GM21360 (cell line): ENCODE measurements at regions not wholly inside any gene's neighbourhood (a gene's known extent, or its start where the extent isn't known, plus 50 kb on each side); places are given as distances from the start of the nearest gene placed in this dataset.
"Not testable (repeated sequence)": the region's sequence is repeated elsewhere in the genome, so short reads cannot be mapped to it uniquely, and the experiment has no call there.

ENCODE experiments used
- ATAC-seq: cut with Tn5 transposase; IDR thresholded peaks from one replicate; pipeline ENCODE4 v1.9.1; 2021; ENCODE audit warnings: mild to moderate bottlenecking, moderate library complexity; ENCODE audit not compliant: unreplicated experiment

- no peak for ATAC-seq
These were observed 74.0 kb downstream of the MAB21L3 start for GRCh38 chr1:116185161-116185701.

- no peak for ATAC-seq
These were observed 78.3 kb downstream of the MAB21L3 start for GRCh38 chr1:116189481-116189880.

- ATAC-seq: no peak
These were observed 80.1 kb downstream of the MAB21L3 start for GRCh38 chr1:116191294-116191693.

GRCh38 chr1:116193768-116194167, 82.6 kb downstream of the MAB21L3 start:
- no peak for ATAC-seq

- ATAC-seq: no peak
These were observed 83.4 kb downstream of the MAB21L3 start for GRCh38 chr1:116194568-116194967.

GRCh38 chr1:116195077-116195868, 84.1 kb downstream of the MAB21L3 start:
- no peak for ATAC-seq

GRCh38 chr1:116200343-116200742, 89.1 kb downstream of the MAB21L3 start:
- not testable (repeated sequence) for ATAC-seq

GRCh38 chr1:116201911-116202310, 90.7 kb downstream of the MAB21L3 start:
- ATAC-seq: no peak

GRCh38 chr1:116203181-116203723, 92.1 kb downstream of the MAB21L3 start:
- no peak for ATAC-seq

GRCh38 chr1:116203920-116204319, 92.7 kb downstream of the MAB21L3 start:
- ATAC-seq: no peak

- no peak for ATAC-seq
These were observed 94.9 kb downstream of the MAB21L3 start for GRCh38 chr1:116205941-116206679.

- no peak for ATAC-seq
These were observed 96.0 kb downstream of the MAB21L3 start for GRCh38 chr1:116207126-116207735.

GRCh38 chr1:116208136-116208535, 96.9 kb downstream of the MAB21L3 start:
- no peak for ATAC-seq

- no peak for ATAC-seq
These were observed 100.1 kb downstream of the MAB21L3 start for GRCh38 chr1:116211294-116211693.

- no peak for ATAC-seq
These were observed 107.7 kb downstream of the MAB21L3 start for GRCh38 chr1:116218922-116219321.

- ATAC-seq: no peak
These were observed 108.6 kb downstream of the MAB21L3 start for GRCh38 chr1:116219651-116220434.

- no peak for ATAC-seq
These were observed 112.9 kb downstream of the MAB21L3 start for GRCh38 chr1:116224111-116224510.

- ATAC-seq: no peak
These were observed 113.4 kb downstream of the MAB21L3 start for GRCh38 chr1:116224561-116224960.

- no peak for ATAC-seq
These were observed 114.8 kb downstream of the MAB21L3 start for GRCh38 chr1:116226017-116226416.

GRCh38 chr1:116228511-116228910, 117.3 kb downstream of the MAB21L3 start:
- ATAC-seq: no peak
